HG02759 (cell line): ENCODE measurements at regions not wholly inside any gene's neighbourhood (a gene's known extent, or its start where the extent isn't known, plus 50 kb on each side); places are given as distances from the start of the nearest gene placed in this dataset.
"Not testable (repeated sequence)": the region's sequence is repeated elsewhere in the genome, so short reads cannot be mapped to it uniquely, and the experiment has no call there.

Source experiments
- ATAC-seq: cut with Tn5 transposase; IDR thresholded peaks from one replicate; pipeline ENCODE4 v1.9.1; 2021; ENCODE audit warnings: mild to moderate bottlenecking, moderate library complexity; ENCODE audit not compliant: unreplicated experiment

DNA sequence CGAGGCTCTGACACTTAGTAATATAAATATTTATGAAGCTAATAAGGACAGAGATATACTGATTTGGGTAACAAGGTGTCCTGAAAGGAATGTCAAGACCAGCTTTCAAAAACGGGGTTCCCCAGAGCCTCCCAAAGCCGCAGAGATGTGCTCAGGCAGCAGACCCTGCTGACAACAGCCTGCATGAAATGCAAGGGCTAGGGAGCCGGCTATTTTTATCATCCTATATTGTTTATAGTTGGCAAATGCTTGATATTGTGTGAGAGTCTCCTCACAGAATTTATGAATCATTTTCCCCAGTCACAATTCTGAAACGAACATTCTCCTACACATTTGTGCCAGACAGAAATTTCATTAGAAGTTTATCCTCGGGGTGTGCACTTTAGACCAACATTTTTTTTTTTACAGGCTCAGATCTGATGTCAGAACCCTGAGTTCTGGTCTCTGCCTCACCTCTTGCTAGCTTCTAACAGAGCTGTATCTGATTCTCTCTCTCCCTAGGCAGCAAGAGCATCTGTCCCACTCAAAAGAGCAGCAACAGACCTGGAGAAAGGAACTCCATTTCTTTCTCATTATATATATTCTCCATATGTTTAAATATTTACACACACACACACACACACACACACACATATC is 302.3 kb upstream of the PLD5 start:
- no peak for ATAC-seq

DNA sequence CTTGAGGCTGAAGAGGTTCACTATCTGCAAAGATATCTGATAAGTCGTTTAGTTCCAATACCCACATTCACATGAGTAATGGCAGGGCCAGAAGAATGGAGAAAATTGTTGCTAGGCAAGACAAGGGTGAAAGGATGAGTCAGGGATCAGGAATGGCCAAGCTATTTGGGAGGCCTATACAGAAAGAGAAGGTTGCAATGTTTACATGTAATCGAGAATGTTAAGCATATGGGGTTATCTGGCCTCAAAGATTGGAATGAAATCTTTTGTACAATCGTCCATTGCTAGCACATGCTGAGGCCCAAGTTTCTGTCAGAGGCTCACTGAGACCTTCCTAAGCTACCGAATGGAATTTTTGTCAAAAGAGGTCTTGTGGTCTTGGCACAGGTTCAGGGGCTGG is 299.9 kb upstream of the PLD5 start:
- no peak for ATAC-seq

DNA sequence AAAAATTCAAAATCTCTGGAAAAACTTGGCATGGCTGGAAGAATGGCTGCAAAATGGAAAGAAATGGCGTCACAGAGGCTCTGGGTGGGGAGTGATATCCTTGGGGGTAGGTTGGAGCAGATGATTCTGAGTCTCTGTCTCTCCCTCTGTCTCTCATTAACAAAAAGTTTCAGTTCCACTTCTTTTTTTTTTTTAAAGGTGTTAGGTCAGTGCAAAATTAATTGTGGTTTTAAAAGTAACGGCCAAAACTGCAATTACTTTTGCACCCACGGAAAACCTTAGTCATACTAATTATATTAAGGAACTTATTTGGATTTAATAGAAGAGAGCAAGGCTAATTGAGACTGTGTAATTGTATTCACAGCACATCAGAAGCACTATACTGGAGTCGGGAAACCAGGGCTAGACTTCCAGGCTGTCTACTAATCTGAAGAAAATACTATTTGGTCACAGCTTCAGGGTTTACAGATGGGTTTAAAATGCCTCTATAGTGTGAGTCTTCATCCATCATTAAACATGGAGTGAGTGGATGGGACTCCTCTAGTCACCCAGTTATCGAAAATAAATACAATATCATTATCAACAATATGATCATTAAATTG is 289.1 kb upstream of the PLD5 start:
- ATAC-seq = peak; percentile 93

DNA sequence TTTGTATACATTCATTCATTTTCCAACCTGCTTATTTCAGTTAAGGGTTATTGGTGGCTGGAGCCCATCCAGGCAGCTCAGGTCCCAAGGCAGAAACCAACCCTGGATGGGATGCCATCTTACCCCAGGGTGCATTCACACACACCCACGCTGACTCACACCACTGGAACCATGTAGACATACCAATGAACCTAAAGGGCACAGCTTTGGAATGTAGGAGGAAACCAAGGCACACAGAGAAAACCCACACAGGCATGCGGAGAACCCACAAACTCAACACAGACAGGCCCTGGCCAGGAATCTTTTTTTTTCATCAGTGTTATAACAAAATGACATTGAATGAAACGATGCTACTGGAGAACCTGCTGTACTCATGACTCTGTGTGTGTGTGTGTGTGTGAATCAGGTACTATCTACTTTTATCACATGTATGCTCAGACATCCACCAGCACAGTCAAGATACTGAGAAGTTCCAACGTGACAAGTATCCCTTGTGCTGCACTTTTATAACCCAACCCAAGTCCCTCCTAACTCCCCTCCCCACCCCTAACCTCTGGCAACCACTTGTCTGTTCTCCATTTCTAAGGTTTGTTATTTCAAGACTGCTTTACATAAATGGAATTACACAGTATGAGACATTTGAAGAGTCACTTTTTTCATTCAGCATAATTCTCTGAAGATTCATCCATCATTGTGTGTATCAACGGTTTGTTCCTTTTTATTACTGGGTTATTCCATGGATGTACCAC is 286.8 kb upstream of the PLD5 start:
- ATAC-seq = no peak

DNA sequence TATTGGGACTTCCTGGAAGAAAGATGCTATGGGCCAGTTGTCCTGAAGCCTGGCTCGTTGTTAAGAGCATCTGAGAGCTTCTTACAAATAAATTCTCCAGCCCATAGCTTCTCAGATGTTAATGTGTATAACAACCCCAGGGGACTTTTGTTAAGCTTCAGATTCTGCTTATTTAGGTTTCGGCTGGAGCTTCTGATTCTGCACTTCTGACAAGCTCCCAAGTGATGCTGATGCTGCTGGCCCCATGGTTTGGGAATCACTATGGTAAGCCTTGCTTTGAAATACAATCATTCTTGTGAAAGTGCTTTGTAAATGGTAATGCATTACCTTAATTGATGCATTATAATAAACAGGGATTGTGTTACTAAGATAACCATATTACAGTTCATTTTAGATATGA is 281.8 kb upstream of the PLD5 start:
- no peak for ATAC-seq

DNA sequence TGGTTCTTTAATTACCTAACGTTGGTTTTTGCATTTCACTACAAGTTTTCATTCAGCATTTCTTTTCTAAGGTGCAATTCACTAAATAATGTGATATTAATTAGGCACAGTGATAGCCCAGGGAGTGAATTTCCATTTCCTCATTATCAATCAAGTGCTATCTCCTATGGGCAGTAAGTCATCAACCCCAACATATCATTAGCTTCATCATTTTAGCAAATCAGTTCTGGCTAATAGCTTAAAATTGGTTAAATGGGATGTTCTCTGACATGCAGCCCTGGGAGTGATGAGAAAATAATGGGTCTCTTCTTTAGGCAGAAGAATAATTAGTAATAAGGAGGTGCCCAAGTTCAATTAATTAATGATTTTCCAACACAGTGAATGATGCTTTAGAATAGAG is 280.9 kb upstream of the PLD5 start:
- ATAC-seq = not testable (repeated sequence)

DNA sequence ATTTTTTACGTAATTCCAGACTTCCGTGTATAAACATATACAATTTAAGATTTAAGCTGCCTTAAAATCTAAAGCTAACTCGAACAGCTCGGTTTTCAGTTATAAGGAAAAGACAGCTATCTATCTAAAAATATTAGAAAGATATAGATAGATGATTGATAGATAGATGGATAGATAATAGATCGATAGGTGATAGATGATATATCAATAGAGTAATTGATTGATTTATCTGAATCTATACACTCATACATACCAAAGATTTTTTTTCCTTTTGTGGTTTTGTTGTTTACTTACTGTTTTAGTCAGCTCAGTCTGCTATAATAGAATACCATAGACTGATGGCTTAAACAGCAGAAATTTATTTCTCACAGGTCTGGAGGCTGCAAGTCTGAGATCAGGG is 278.5 kb upstream of the PLD5 start:
- ATAC-seq = no peak

DNA sequence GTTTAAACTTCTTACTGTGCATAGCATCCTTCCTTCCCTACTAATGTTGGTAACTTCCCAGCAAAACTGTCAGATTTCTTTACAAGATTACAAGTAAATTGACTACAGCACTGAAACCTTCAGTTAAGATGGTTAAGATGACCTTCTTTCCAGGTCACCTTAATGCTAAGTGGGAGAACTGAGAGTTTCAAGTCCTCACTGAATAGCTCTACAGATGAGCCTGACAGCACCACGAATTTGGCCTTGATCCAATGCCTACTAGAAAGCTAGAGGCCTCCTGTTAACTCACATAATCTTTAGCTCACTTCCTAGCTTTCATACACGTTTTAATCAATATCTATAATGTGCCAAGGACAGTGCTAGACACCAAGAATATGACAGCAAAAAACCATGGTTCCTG is 276.0 kb upstream of the PLD5 start:
- peak; percentile 80 for ATAC-seq

DNA sequence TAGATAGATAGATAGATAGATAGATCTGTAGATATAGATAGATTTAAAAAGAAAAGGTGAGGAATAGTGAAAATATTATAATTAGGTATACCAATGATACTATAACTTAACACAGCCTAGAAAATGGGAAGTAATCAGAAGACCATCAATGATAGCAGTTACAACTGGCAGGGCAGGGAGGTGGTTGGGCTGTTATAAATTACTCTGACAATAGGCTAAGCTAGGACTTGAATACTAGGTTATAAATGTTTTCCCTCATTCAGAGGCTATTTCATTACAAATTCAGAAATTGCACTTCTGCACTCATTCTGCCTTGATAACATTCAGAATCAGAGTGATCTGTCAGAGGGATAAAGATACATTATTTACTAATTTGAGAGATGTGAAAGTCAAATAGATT is 273.4 kb upstream of the PLD5 start:
- ATAC-seq = no peak

DNA sequence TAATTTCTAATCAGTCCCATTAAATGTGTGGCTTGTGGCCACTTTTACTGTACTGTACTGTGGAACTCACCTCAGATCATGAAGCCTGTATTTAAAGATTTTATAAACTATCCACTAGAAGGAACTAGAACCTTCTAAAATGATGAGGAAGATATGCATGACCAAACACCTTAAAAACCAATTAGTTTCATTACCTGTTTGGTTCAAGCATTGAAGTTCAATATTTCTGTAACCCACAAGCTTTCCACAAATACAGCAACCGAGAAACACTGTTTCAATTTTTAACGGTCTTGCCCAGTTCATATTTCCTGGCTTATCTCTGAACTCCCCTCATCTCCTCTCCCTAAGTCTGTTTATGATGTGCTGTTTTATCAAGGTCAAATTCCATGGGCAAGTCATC is 264.3 kb upstream of the PLD5 start:
- ATAC-seq = peak; percentile 69

DNA sequence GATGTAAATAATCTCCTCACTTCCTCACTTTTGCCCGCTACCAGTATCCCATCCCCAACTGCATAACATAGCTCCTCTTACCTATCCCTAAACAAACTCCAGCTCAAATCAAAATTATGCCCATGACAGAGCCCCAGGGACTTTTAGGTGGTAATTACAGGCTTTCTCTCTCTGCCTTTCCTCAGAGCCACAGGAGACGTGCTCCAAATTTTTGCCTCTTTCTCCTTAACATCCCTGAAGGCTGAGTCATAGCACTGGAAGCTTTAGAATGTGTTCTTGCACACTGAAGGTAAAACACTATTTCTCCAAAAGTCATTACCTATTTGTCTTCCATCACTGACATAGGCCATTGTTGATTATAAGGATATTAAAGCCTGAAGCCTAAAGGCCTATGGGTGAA is 263.5 kb upstream of the PLD5 start:
- no peak for ATAC-seq

DNA sequence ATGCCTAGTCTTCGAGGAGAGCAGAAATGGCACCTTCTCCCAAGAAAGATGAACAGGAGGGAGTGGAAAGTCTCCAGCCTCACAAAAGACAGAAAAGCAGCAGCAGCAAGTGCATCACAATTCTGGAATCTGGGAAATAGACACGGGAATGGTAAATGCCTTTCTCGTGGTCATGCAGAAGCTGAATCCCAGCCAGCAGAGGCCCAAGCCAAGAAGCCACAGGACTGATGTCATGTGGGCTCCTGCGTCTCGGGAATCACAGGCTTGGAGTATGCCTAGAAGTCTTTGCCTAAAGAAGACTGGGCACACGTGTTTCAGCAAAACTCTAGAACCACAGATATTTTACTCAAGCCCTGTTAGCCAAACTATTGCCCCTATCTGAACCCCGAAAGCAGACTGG is 260.3 kb upstream of the PLD5 start:
- no peak for ATAC-seq

DNA sequence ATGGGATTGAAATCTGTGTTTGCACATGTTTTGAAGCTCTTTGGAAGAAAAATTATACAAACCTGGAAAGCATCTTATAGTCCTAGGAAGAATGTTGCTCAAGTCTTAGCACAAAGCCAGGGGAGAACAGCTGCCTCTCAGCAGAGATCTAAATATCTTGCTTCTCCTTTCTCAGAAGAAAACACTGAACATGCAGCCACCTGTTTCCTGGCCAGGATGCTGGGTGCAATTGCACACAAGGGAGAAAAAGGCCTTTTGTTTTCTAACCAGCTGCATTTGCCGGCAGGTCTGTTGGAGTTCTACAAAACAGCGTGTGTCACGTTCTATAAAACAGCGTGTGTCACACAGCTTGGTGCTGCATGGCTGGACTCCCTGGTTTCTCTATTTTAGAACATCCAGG is 259.6 kb upstream of the PLD5 start:
- ATAC-seq = peak; percentile 72

DNA sequence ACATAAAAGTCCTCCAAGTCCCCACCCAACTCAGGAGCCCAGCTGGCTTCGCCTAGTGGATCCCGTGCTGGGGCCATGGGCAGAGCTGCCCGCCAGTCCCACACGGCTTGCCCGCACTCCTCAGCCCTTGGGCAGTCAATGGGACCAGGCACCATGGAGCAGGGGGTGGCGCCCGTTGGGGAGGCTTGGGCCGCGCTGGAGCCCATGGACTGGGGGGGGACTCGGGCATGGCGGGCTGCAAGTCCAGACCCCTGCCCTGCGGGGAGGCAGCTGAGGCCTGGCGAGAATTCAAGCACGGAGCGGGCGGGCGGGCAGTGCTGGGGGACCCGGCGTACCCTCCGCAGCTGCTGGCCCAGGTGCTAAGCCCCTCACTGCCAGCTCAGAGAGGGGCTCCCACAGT is 249.8 kb upstream of the PLD5 start:
- no peak for ATAC-seq

DNA sequence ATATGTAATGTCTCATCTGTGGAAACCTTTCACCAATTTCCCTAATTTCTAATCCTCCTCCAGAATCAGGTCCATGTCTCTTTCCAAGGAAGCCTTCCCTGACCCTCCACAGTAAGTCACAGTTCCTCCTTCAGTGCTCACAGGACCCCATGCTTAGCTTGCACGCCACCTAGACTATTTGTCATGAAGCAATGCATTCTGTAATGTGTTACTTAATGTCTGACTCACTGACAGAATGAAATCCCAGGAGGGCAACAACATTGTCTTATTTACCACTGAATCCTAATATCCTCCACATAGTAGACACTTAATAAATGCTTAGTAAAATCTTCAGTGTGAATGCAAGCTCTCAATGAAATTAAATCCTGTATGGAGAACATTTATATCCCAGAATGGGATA is 245.9 kb upstream of the PLD5 start:
- no peak for ATAC-seq

DNA sequence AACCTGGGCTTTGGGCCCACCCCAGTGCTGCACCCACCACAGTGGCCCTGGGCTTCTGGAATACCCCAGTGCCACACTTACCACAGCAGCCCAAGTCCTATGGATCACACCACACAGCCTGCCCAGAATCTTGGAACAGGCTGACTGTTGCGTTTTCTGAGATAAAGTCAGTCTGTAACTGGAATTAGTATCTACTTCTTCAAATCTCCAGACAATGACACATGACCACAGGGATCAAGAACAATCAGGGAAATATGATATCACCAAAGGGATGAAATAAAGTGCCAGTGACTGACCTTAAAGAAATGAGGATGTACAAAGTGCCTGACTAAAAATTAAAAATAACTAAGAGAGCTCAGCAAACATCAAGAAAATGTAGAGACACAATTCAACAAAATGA is 239.7 kb upstream of the PLD5 start:
- no peak for ATAC-seq

DNA sequence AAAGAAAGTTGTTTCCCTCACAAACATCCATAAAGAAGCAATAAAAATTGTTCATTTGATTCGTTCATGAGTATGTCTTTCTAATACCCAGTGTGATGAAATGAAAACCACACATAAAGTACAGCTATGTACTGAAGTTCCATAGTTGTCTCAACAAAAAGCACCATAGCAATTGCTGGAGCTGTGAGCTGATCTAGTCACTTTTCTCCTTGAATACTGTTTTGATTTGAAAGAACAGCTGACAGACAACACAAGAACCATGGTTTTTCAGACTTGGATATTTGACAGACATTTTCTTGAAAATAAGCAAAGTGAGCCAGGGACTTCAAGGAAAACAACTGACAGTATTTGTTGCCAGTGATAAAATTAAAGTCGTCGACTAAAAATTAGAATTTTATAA is 237.1 kb upstream of the PLD5 start:
- ATAC-seq = no peak

DNA sequence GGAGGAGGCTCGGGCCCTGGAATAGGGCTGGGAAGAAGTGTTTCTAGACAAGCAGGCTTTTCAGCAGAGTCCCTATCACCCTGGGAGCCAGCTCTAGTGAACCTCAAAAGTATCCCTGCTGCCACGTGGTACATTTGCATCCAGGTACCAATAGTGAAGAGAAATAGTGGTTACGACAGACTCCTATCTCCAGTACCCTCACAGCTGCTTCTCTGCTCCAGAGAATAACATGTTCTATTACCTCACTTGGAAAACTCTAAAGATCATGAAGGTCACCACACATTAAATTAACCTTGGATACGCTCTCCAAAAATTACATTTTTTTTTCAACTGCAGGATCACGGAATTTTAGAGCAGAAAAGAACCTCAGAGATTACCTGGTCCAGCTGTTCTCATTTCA is 230.4 kb upstream of the PLD5 start:
- no peak for ATAC-seq

DNA sequence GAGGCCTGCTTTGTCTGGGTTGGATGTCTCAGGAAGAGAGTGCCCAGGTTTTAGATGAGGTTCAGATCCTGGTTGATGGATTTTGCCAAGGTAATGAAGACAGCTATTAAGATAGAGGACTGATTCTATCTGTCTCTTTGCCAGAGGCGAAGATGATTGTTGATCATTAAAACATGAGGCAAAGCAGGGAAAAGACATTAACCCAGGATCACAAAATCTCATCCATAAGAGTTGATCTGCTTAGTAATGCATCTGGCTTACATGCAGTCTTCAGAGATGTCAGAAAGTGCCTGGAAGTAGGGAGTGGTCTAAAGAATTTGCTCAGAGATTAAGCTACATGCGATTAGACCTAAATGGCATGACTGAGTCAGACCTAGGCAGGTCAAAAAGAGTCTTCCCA is 229.6 kb upstream of the PLD5 start:
- no peak for ATAC-seq

DNA sequence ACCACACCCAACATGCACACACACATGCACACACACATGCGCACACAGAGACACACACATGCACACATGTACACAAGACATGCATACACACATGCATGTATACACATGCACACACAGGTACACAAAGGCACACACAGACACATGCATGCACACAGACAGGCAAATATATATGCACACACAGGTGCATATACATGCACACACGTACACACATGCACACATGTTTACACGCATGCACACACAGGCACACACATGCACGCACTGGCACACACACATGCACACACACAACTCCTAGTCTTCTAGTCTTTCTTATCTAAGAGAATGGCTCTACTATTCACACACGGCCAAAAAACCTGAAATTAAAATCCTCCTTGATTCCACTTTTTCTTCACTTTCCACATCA is 222.7 kb upstream of the PLD5 start:
- no peak for ATAC-seq

DNA sequence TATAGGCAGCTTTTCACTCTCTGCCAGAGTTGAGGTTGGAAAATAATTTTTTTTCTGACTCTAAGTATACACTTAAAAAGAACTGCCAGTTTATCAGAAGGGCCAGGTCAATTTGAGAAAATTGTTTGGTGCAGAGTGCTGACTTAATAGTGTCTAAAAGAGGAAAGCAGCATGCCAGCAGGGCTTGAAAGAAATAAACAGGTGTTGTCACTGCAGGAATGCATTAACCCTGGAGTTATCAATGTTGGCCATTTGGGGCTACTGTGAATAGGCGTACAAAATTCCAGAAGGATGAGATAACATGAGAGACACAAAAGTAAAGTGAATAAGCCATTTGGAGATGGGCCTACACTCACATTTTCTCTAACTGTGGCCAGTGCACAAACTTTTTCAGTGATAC is 220.6 kb upstream of the PLD5 start:
- ATAC-seq = no peak

DNA sequence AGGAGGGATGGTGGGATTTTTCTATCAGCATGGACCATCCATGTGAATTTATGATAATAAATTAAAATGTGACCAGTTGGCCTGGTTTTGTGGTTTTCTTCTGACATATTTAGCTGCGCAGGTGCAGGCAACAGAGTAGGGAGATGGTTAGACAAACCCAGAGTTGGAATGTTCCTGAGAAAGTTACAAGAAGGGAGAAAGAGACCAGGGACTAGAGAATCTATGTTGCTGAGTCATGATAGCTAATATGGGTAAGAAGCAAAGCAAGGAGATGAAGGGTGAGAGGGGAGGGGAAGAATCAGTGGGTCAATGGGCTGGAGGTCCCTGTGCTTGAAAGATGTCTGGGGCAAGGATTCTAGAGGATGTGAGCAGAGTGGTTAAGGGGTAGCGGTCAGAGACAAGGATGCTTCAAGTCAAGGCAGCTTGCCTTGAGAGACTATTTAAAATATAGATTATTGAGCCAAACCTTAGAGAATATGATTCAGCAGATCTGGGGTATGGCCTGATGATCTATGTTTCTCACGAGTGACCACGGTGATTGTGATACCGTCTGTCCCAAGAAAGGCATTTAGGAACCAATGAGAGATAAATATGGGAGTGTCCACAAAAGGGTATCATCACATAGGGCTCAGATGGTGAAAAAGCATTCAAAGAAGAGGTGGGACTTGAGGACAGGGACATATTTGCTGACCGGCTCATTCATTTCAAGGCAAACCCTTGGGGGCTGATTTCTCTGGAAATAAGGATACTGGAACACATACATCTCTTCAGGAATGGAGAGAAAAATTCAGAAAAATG is 219.7 kb upstream of the PLD5 start:
- ATAC-seq = no peak
